Mesodermal cell (in vitro differentiated cells): ENCODE measurements at regions not wholly inside any gene's neighbourhood (a gene's known extent, or its start where the extent isn't known, plus 50 kb on each side); places are given as distances from the start of the nearest gene placed in this dataset.
"Not testable (repeated sequence)": the region's sequence is repeated elsewhere in the genome, so short reads cannot be mapped to it uniquely, and the experiment has no call there.

Experiments used
- H3K27ac ChIP-seq: 2 replicates; pipeline ENCODE4 v1.7.0; 2013; ENCODE audit warnings: mild to moderate bottlenecking, low read depth, low read length, moderate library complexity; ENCODE audit not compliant: severe bottlenecking
- H3K36me3 ChIP-seq: 2 replicates; pipeline ENCODE4 v1.7.1; 2013; ENCODE audit warnings: mild to moderate bottlenecking, low read length, moderate library complexity; ENCODE audit not compliant: control insufficient read depth, insufficient read depth
- H3K4me1 ChIP-seq: one replicate; pipeline ENCODE4 v1.7.1; 2013; ENCODE audit warnings: mild to moderate bottlenecking, low read length; ENCODE audit not compliant: insufficient read depth, control insufficient read depth, poor library complexity, severe bottlenecking
- H3K4me3 ChIP-seq: 2 replicates; pipeline ENCODE4 v1.7.0; 2013; ENCODE audit warnings: low read length, control low read depth, mild to moderate bottlenecking; ENCODE audit not compliant: insufficient read depth, poor library complexity, severe bottlenecking; ENCODE audit errors: extremely low read depth
- H3K9me3 ChIP-seq: 2 replicates; pipeline ENCODE4 v1.7.1; 2013; ENCODE audit warnings: mild to moderate bottlenecking, low read length, moderate library complexity; ENCODE audit not compliant: control insufficient read depth
- WGBS, 2 experiments: methylation state at CpG; one replicate each; pipeline ENCODE4 v1.1.5; 2013; ENCODE audit warnings: missing lambda C conversion rate in 2 of 2; ENCODE audit not compliant: insufficient coverage in 2 of 2; 5-methylcytosine and 5-hydroxymethylcytosine counted together

GRCh38 chr6:48606618-48607017 is 495.6 kb upstream of the PTCHD4 start:
- no peaks in the 10 kb centered on the region for H3K4me1 ChIP-seq
- H3K4me3 ChIP-seq, result no peak overlapping the region
- no peak overlapping the region for H3K27ac ChIP-seq
- no peaks in the 10 kb centered on the region for H3K9me3 ChIP-seq
- H3K36me3 ChIP-seq, result no peaks in the 10 kb centered on the region

GRCh38 chr6:48597951-48598350 is 487.0 kb upstream of the PTCHD4 start:
- H3K4me3 ChIP-seq, result no peak overlapping the region
- no peak overlapping the region for H3K27ac ChIP-seq
- H3K36me3 ChIP-seq, result no peaks in the 10 kb centered on the region
- 90 to 100% methylated on average over 2 to 3 of the region's 3 CpGs for WGBS, 2 experiments
- H3K9me3 ChIP-seq, result no peaks in the 10 kb centered on the region
- no peaks in the 10 kb centered on the region for H3K4me1 ChIP-seq

DNA sequence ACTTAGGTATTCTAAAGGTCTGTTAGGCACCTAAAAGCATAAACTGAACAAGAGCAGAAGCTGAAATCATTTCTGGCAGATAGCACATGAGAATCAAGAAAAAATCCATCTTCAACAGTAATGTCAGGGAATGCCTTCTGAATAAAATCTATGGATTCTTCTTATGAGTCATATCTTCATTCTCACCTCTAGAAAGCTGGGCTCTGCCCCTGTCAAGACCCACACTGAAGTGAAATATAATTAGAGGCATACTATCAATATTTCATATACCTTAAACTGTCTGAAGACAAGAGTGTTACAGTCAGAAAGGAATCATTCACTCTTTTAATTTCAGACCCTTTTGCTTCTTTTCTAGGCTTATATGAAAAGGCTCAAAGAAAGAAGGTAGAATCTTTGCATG is 485.8 kb upstream of the PTCHD4 start:
- Histone ChIP-seq H3K4me3 (no peak overlapping the region), H3K9me3 (no peaks in the 10 kb centered on the region), H3K4me1 (no peaks in the 10 kb centered on the region), H3K27ac (no peak overlapping the region), H3K36me3 (no peaks in the 10 kb centered on the region)

- H3K27ac ChIP-seq, H3K36me3 ChIP-seq, H3K4me3 ChIP-seq, H3K9me3 ChIP-seq, H3K4me1 ChIP-seq: not testable (repeated sequence)
These were observed 480.2 kb upstream of the PTCHD4 start for GRCh38 chr6:48591158-48591557.

GRCh38 chr6:48584846-48585245 is 473.8 kb upstream of the PTCHD4 start:
- Histone ChIP-seq H3K9me3 (no peaks in the 10 kb centered on the region), H3K36me3 (no peaks in the 10 kb centered on the region), H3K27ac (no peak overlapping the region), H3K4me1 (no peaks in the 10 kb centered on the region), H3K4me3 (no peak overlapping the region)
- WGBS, 2 experiments, result no CpG with 5 or more reads among the region's 1 CpG

GRCh38 chr6:48570656-48571055 is 459.7 kb upstream of the PTCHD4 start:
- no peaks in the 10 kb centered on the region for H3K36me3 ChIP-seq
- H3K4me3 ChIP-seq, result no peak overlapping the region
- 80% methylated on average over 2 of the region's 3 CpGs; no CpG with 5 or more reads in 1 of the 2 experiments for WGBS, 2 experiments

GRCh38 chr6:48568856-48569255 is 457.9 kb upstream of the PTCHD4 start:
- 71 to 91% methylated on average over 2 of the region's 2 CpGs for WGBS, 2 experiments
- no peak overlapping the region for H3K4me3 ChIP-seq
- H3K27ac ChIP-seq, result no peak overlapping the region
- H3K4me1 ChIP-seq, result peaks cover 7% of the 10 kb centered on the region
- no peaks in the 10 kb centered on the region for H3K36me3 ChIP-seq
- no peaks in the 10 kb centered on the region for H3K9me3 ChIP-seq

More at GRCh38 chr6:48570656-48571055, 459.7 kb upstream of the PTCHD4 start:
- H3K9me3 ChIP-seq, result no peaks in the 10 kb centered on the region
- no peaks in the 10 kb centered on the region for H3K4me1 ChIP-seq
- H3K27ac ChIP-seq, result no peak overlapping the region

DNA sequence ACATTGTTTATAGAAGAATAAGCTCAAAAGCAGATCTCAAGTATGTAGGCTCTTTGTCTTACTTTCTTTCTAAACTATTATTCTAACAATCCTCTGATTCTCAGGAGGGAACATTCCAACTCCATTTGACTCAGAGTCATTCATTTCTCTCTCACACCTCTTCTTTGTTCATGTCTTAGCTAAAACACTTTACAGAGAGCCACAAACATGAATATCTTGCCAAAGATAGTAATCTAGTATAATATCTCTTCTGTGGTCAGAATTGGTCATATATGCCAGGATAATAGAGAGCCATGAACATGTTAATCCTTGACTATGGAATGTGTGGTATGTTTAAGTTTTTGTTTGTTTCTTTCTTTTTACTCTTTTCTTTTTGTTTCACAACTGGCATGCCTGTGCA is 456.0 kb upstream of the PTCHD4 start:
- peaks cover 7% of the 10 kb centered on the region for H3K4me1 ChIP-seq
- H3K27ac ChIP-seq, result no peak overlapping the region
- H3K4me3 ChIP-seq, result no peak overlapping the region
- no peaks in the 10 kb centered on the region for H3K36me3 ChIP-seq
- H3K9me3 ChIP-seq, result no peaks in the 10 kb centered on the region

DNA sequence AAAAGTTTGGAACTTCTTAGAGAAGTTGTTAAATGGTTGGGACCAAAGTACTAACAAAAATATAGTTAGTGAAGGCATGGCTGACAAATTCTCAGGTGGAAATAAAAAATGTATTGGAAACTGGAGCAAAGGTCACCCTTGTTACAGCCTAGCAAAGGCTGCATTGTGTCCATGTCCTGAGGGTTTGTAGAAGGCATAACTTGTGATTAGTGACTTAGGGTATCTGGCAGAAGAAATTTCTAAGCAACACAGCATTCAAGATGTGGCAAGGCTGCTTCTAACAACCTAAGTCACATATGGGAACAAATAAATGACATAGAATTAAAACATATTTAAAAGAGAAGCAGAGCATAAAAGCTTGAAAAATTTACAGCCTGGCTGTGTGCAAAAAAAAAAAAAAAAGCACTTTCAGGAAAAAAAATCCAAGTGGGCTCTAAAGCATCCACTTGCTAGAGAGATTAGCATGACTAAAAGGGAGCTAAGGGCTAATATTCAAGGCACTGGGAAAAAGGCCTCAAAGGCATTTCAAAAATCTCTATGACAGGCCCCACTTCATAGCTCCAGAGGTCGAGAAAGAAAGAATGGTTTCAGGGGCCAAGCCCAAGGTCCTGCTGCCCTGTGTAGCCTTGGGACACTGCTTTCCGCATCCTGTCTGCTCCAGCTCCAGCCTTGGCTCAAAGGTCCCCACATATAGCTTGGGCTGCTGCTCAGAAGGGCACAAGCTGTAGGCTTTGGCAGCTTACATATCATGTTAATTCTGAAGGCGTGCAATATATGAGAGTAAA is 453.2 kb upstream of the PTCHD4 start:
- Histone ChIP-seq H3K9me3 (no peaks in the 10 kb centered on the region), H3K4me1 (peaks cover 7% of the 10 kb centered on the region), H3K36me3 (no peaks in the 10 kb centered on the region), H3K4me3 (no peak overlapping the region), H3K27ac (peak overlapping the region; percentile 68)
- 45 to 68% methylated on average over 2 of the region's 3 CpGs for whole genome bisulfite sequencing, 2 experiments

DNA sequence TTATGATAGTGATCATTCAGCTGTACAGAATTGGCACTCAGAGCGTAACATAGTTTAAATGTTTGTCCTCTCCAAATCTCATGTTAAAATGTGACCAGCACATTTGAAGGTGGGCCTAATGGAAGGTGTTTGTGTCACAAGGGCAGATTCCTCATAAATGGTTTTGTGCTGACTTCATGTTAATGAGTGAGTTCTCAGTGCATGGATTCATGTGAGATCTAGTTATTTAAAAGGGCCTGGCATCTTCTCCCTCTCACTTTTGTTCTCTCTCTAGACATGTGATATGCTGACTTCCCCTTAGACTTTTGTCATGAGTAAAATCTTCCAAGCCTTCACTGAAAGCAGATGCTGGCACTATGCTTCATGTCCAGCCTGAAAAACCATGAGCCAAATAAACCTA is 452.4 kb upstream of the PTCHD4 start:
- peaks cover 7% of the 10 kb centered on the region for H3K4me1 ChIP-seq
- H3K9me3 ChIP-seq, result peaks cover 2% of the 10 kb centered on the region
- no peak overlapping the region for H3K4me3 ChIP-seq
- WGBS, 2 experiments, result 83 to 100% methylated on average over 1 of the region's 1 CpG
- no peak overlapping the region for H3K27ac ChIP-seq
- no peaks in the 10 kb centered on the region for H3K36me3 ChIP-seq

DNA sequence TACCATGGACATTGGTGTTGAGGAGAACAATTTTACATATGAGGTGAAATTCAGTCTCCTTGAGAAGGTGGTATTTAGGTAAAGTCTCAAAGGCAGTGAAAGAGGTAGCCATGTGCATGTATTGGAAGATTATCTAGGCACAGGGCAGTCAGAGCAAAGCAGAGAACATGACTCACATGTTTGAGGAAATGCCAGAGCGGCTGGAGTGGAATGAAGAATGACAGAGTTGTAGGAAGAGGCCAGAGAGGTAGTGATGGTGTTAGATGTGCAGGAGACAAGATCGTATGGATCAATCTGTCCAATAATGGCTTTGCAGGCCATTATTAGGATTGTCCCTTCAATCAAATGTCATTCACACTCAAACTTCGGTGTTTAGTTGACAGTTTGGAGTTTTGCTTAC is 449.4 kb upstream of the PTCHD4 start:
- 67 to 78% methylated on average over 1 of the region's 3 CpGs for WGBS, 2 experiments
- Histone ChIP-seq H3K36me3 (no peaks in the 10 kb centered on the region), H3K27ac (peak overlapping the region; percentile 1), H3K4me1 (peaks cover 7% of the 10 kb centered on the region), H3K9me3 (peaks cover 4% of the 10 kb centered on the region), H3K4me3 (no peak overlapping the region)
